CD4-positive, alpha-beta T cell (primary cell): ENCODE measurements at regions not wholly inside any gene's neighbourhood (a gene's known extent, or its start where the extent isn't known, plus 50 kb on each side); places are given as distances from the start of the nearest gene placed in this dataset.

ENCODE experiments used
- ATAC-seq: fragments of 200-7000 bp; cut with Tn5 transposase; one replicate; pipeline ENCODE4 v1.10.0; 2022; ENCODE audit warnings: mild to moderate bottlenecking; ENCODE audit not compliant: poor library complexity
- CTCF ChIA-PET: fragments of 350-600 bp; sonication (Branson Sonifier 250); formaldehyde crosslinking; loops from one replicate; lab custom pipeline; 2021; ENCODE audit warnings: antibody characterized with exemption, inconsistent platforms; lab: Charles Lee
- POLR2A ChIA-PET: fragments of 350-600 bp; sonication (Branson Sonifier 250); formaldehyde crosslinking; loops from one replicate; lab custom pipeline; 2021; ENCODE audit warnings: antibody characterized with exemption, inconsistent platforms; lab: Charles Lee
- DNase-seq, 14 experiments: peaks; one replicate each; pipeline ENCODE4 v3.0.0-alpha.2; 2013 to 2020; ENCODE audit warnings: mixed read lengths in 2 of 14
- H3K27ac ChIP-seq, 2 donors: one replicate each; pipeline versions ENCODE4 v1.5.1 to v1.7.0; 2013; ENCODE audit warnings: low read length in 2 of 2, low read depth in 1 of 2, mild to moderate bottlenecking in 1 of 2
- H3K27me3 ChIP-seq, 2 experiments: 1 replicate in 1 of 2; 2 replicates in 1 of 2; pipeline versions ENCODE4 v1.6.1 to v1.7.0; 2013; ENCODE audit warnings: low read length in 2 of 2, control low read depth in 1 of 2, mild to moderate bottlenecking in 1 of 2, moderate library complexity in 1 of 2; ENCODE audit not compliant: insufficient read depth in 2 of 2, control insufficient read depth in 1 of 2
- H3K36me3 ChIP-seq: one replicate; pipeline ENCODE4 v1.6.1; 2013; ENCODE audit warnings: low read length, control low read depth; ENCODE audit not compliant: insufficient read depth
- H3K4me1 ChIP-seq: one replicate; pipeline ENCODE4 v1.6.1; 2013; ENCODE audit warnings: low read length, control low read depth; ENCODE audit not compliant: insufficient read depth
- H3K4me3 ChIP-seq: one replicate; pipeline ENCODE4 v1.5.1; 2013; ENCODE audit warnings: mild to moderate bottlenecking, low read length, moderate library complexity
- H3K9me3 ChIP-seq, 2 experiments: 1 replicate in 1 of 2; 2 replicates in 1 of 2; pipeline versions ENCODE4 v1.6.1 to v1.7.0; 2013; ENCODE audit warnings: low read length in 2 of 2, mild to moderate bottlenecking in 2 of 2, control low read depth in 1 of 2, moderate library complexity in 1 of 2; ENCODE audit not compliant: control insufficient read depth in 1 of 2, insufficient read depth in 1 of 2
- H3K27ac Mint-ChIP-seq: one replicate; pipeline ENCODE4 v1.8.0; 2020; ENCODE audit warnings: mixed read lengths
- H3K27me3 Mint-ChIP-seq: one replicate; pipeline ENCODE4 v1.8.0; 2021; ENCODE audit warnings: mixed read lengths
- H3K36me3 Mint-ChIP-seq: one replicate; pipeline ENCODE4 v1.8.0; 2021; ENCODE audit warnings: low read depth, mixed read lengths
- H3K4me1 Mint-ChIP-seq: one replicate; pipeline ENCODE4 v1.8.0; 2021; ENCODE audit warnings: low read depth, mixed read lengths
- H3K4me3 Mint-ChIP-seq: one replicate; pipeline ENCODE4 v1.8.0; 2020; ENCODE audit warnings: mild to moderate bottlenecking, mixed read lengths
- H3K9me3 Mint-ChIP-seq: one replicate; pipeline ENCODE4 v1.8.0; 2020; ENCODE audit warnings: mixed read lengths
- CTCF ChIP-seq: fragments of 200-600 bp; IDR thresholded peaks from one replicate; pipeline ENCODE4 v1.8.0; 2022; ENCODE audit warnings: antibody characterized with exemption, mild to moderate bottlenecking
- intact Hi-C, 2 experiments: fragments of 100-400 bp; cut with DNase I in 1 of 2; cut with micrococcal nuclease in 1 of 2; formaldehyde crosslinking; loops; one replicate each; pipeline versions ENCODE4 v1.15.1 to v1.9.0; 2023 to 2025; cut with DNase I, micrococcal nuclease

GRCh38 chr6:102549221-102549874 is 1155.8 kb downstream of the GRIK2 start:
- H3K36me3 ChIP-seq, result no peaks in the 10 kb centered on the region
- CTCF ChIA-PET, result no interaction called here
- intact Hi-C loops, result no loop called here

GRCh38 chr6:102525336-102525735 is 1131.8 kb downstream of the GRIK2 start:
- Histone ChIP-seq H3K4me1 (no peaks in the 10 kb centered on the region), H3K27ac (no peak overlapping the region), H3K4me3 (no peak overlapping the region), H3K36me3 (no peaks in the 10 kb centered on the region), H3K9me3 (no peaks in the 10 kb centered on the region), H3K27me3 (no peaks in the 10 kb centered on the region)
- H3K27me3 Mint-ChIP-seq, result no peaks in the 10 kb centered on the region
- no peaks in the 10 kb centered on the region for H3K4me1 Mint-ChIP-seq
- POLR2A ChIA-PET, result no interaction called here
- intact Hi-C loops, result no loop called here
- H3K36me3 Mint-ChIP-seq, result no peaks in the 10 kb centered on the region
- TF ChIP-seq CTCF, result no peak
- H3K4me3 Mint-ChIP-seq, result no peak overlapping the region
- CTCF ChIA-PET, result no interaction called here
- H3K9me3 Mint-ChIP-seq, result peaks cover 2% of the 10 kb centered on the region
- DNase-seq (no peak), ATAC-seq (no peak)
- no peak overlapping the region for H3K27ac Mint-ChIP-seq

More at GRCh38 chr6:102549221-102549874, 1155.8 kb downstream of the GRIK2 start:
- no peak overlapping the region for H3K27ac Mint-ChIP-seq
- ATAC-seq (no peak), DNase-seq (no peak)
- no peaks in the 10 kb centered on the region for H3K36me3 Mint-ChIP-seq
- POLR2A ChIA-PET, result no interaction called here
- TF ChIP-seq CTCF, result no peak
- no peaks in the 10 kb centered on the region for H3K27me3 Mint-ChIP-seq
- peaks cover 16% of the 10 kb centered on the region for H3K9me3 Mint-ChIP-seq
- Histone ChIP-seq H3K4me1 (no peaks in the 10 kb centered on the region), H3K27ac (no peak overlapping the region), H3K4me3 (no peak overlapping the region), H3K9me3 (peaks cover 0 to 9% of the 10 kb centered on the region in 2 experiments), H3K27me3 (no peaks in the 10 kb centered on the region)
- H3K4me1 Mint-ChIP-seq, result no peaks in the 10 kb centered on the region
- H3K4me3 Mint-ChIP-seq, result no peak overlapping the region

- peaks cover 2% of the 10 kb centered on the region for H3K9me3 Mint-ChIP-seq
- Histone ChIP-seq H3K27ac (no peak overlapping the region), H3K4me1 (no peaks in the 10 kb centered on the region), H3K36me3 (no peaks in the 10 kb centered on the region), H3K27me3 (no peaks in the 10 kb centered on the region), H3K4me3 (no peak overlapping the region), H3K9me3 (no peaks in the 10 kb centered on the region)
- H3K4me1 Mint-ChIP-seq, result no peaks in the 10 kb centered on the region
- DNase-seq (no peak), ATAC-seq (no peak)
- H3K27ac Mint-ChIP-seq, result no peak overlapping the region
- intact Hi-C loops, result no loop called here
- no peaks in the 10 kb centered on the region for H3K36me3 Mint-ChIP-seq
- H3K4me3 Mint-ChIP-seq, result no peak overlapping the region
- POLR2A ChIA-PET, result no interaction called here
- no peaks in the 10 kb centered on the region for H3K27me3 Mint-ChIP-seq
- TF ChIP-seq CTCF, result no peak
- CTCF ChIA-PET, result no interaction called here
These were observed 1127.5 kb downstream of the GRIK2 start for GRCh38 chr6:102520966-102521365.
